Right ventricle myocardium inferior (tissue), 1 donor: ENCODE measurements at regions not wholly inside any gene's neighbourhood (a gene's known extent, or its start where the extent isn't known, plus 50 kb on each side); places are given as distances from the start of the nearest gene placed in this dataset.

Experiments used
- ATAC-seq: fragments of 200-7000 bp; cut with Tn5 transposase; one replicate; pipeline ENCODE4 v1.9.1; 2020; ENCODE audit warnings: mild to moderate bottlenecking, moderate library complexity
- DNase-seq: peaks from one replicate; pipeline ENCODE4 v3.0.0; 2021; ENCODE audit errors: missing footprints
- intact Hi-C: fragments of 100-400 bp; cut with DNase I; formaldehyde crosslinking; loops from one replicate; pipeline ENCODE4 v1.11.0; 2022
- donor health status: DM: no; HTN: yes; CAD: no; lungs with severe emphysema.

- intact Hi-C loops = no loop called here
- ATAC-seq (no peak), DNase-seq (no peak)
These were observed 118.9 kb downstream of the RAB11FIP2 start for GRCh38 chr10:117927871-117928270.

GRCh38 chr10:117928281-117928680 lies 118.5 kb downstream of the RAB11FIP2 start:
- ATAC-seq = no peak
- no peak for DNase-seq
- intact Hi-C loops = no loop called here

- ATAC-seq = no peak
- intact Hi-C loops = no loop called here
- DNase-seq = no peak
These were observed 118.0 kb downstream of the RAB11FIP2 start for GRCh38 chr10:117928741-117929140.

DNA sequence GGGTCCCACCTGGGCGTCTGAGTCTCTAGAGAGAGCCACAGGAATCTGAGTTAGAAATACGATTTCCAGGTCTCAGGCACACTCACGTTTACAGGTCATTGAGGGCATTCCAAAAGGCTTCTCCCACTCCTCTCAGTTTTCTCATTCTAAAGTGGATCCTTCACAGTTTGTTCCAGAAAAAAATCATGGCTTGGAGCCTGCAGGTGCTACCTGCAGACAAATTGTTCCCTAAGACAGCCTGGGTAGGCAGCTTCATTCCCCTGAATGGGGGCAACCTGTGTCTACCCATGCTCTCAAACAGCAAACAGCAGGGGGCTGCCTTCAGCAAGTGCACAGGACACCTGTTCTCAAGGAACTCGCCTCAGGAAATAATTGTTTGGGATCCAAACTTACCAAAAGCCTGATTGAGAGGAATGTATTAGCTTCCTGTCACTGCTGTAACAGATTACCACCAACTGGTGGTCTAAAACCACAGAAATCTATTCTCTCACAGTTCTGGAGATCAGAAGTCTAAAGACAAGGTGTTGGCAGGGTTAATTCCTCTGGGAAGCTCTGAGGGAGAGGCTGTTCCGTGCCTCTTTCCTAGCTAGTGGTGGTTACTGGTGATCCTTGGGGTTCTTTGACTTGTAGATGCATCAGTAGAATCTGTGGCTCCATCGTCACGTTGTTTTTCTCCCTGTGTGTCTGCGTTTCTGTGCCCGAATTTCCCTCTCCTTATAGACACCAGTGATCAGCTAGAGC lies 117.2 kb downstream of the RAB11FIP2 start:
- ATAC-seq (no peak), DNase-seq (no peak)
- intact Hi-C loops = no loop called here

- intact Hi-C loops = no loop called here
- ATAC-seq (no peak), DNase-seq (no peak)
These were observed 115.7 kb downstream of the RAB11FIP2 start for GRCh38 chr10:117931078-117931477.

GRCh38 chr10:117933036-117933435 lies 113.7 kb downstream of the RAB11FIP2 start:
- no peak for DNase-seq
- ATAC-seq = no peak
- intact Hi-C loops = no loop called here

DNA sequence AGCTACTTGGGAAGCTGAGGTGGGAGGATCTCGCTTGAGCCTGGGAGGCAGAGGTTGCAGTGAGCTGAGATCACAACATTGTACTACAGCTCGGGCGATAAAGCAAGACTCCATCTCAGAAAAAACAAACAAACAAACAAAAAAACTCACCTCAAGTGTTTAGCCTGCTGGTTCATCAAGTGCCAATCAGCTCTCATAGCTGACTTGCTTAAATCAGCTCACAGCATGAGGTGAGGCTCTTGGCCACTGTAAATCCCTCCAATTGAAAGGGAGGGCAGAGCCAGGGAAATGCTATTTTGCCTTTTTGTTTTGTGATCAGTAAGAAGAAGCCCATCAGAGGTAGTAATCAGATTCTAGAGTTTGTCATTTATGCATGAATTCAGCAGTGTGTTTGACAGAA lies 112.3 kb downstream of the RAB11FIP2 start:
- no peak for ATAC-seq
- DNase-seq = no peak
- intact Hi-C loops = no loop called here

DNA sequence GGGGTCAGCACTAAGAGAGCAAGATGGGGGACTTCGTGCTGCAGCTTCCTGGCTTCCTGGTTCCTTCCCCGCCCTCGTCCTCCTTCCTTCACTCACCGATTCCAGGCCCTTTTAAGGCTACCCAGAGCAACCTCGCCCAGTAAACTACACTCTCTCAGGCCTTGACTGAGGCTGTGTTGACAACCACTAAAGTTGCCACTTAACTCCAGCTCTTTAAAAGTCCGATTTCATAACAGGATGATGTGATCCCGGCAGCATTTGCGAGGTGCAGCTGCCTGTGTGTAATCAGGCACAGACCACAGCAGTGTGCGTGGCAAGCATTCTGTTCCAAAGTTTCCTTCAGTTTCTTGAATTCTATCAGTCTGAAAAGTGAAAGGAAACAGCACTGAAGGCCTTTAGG lies 110.6 kb downstream of the RAB11FIP2 start:
- intact Hi-C loops = no loop called here
- peak; percentile 93 for ATAC-seq
- no peak for DNase-seq

DNA sequence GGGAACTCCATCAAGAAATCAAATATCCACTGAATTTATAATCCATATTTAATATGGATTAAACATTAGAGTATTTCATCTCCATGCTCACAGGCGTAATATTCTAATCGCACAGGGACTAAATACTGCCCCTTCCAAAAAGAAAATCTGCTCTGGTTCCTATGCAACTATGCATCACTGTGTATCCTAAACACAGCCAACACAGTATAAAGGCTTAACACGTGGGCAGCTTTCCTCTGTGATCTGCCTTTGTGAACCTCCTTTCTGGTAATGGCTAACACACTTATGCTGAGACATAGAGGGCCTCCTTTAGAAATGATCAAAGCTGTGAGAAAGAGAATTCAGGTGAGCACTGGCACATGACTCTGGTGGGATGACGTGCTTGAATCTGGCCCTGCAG lies 110.2 kb downstream of the RAB11FIP2 start:
- ATAC-seq (no peak), DNase-seq (no peak)
- intact Hi-C loops = no loop called here

DNA sequence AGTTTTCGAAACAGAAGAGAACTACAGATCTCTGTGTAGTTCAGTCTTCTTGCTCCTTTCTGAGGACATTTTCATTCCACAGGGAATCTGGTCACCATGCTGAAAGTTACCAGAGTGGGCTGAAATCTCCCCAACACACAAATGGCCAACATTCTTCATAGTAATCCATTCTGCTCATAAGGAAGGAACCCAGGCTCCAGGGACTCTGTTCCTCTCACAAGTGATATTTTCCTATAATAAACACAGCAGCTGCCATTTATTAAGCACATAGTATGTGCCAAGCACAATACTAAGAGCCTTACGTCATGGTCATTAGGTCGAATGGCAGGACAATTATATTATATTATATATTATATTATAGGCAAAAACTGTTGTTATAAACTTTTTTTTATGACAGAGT lies 109.8 kb downstream of the RAB11FIP2 start:
- ATAC-seq (no peak), DNase-seq (no peak)
- intact Hi-C loops = no loop called here

DNA sequence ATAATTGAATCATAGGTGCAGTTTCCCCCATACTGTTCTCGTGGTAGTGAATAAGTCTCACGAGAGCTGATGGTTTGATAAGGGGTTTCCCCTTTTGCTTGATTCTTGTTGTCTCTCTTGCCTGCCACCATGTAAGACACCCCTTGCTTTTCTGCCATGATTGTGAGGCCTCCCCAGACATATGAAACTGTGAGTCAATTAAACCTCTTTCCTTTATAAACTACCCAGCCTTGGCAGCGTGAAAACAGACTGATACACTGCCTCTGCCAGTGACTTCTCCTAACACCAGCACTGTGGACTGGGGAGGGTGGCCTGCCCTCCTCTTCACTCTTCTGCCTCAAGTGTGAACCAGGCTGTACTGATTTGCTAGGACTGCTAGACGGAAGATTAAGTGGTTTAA lies 108.6 kb downstream of the RAB11FIP2 start:
- DNase-seq = no peak
- ATAC-seq = no peak
- intact Hi-C loops = no loop called here

GRCh38 chr10:117942226-117942625 lies 104.5 kb downstream of the RAB11FIP2 start:
- DNase-seq (no peak), ATAC-seq (no peak)
- intact Hi-C loops = no loop called here

DNA sequence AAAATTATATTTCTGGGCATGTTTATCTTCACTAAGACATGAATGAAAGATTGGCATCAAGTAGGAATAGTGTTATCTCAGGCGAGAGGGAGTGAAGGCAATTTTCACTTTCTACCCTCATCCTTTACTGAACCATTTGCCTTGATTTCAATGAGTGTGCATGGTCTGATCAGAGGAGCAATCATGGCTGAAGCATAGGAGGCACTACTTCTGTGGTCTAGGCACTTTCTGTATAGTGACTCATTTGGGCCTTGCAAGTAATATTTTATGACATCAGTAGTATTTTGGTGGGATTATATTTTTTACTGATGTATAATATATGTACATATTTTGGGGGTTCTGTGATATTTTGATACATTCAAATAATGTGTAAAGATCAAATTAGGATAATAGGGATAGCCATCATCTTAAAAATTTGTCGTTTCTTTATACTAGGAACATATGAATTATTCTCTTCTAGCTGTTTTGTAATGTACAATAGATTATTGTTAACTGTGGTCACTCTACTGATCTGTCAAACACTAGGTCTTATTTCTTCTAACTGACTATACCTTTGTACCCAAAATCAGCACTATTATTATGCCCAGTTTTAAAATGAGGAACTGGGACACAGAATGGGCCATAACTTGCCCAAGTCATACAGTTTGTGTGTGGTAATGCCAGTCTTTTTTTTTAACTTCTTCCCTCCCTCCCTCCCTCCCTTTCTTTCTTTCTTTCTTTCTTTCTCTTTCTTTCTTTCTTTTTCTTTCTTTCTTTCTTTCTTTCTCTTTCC lies 101.9 kb downstream of the RAB11FIP2 start:
- intact Hi-C loops = no loop called here
- DNase-seq (no peak), ATAC-seq (no peak)

- no peak for ATAC-seq
- no peak for DNase-seq
- intact Hi-C loops = no loop called here
These were observed 101.1 kb downstream of the RAB11FIP2 start for GRCh38 chr10:117945651-117946050.

- ATAC-seq (no peak), DNase-seq (no peak)
- intact Hi-C loops = no loop called here
These were observed 100.1 kb downstream of the RAB11FIP2 start for GRCh38 chr10:117946525-117947070.

DNA sequence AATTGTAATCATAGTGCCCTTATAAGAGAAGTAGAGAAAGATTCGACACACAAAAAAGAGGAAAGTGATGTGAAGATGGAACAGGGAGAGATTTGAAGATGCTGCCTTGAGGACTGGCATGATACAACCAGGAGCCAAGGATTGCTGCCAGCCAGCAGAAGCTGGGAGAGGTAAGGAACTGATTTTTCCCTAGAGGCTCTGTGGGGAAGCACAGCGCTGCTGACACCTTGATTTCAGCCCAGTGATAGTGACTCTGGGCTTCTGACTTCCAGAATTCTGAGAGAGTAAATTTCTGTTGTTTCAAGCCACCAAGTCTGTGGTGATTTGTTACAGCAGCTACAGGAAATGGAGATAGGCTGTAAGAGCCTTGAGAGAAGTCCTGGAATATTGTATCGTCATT lies 98.2 kb downstream of the RAB11FIP2 start:
- DNase-seq (no peak), ATAC-seq (no peak)
- intact Hi-C loops = no loop called here

GRCh38 chr10:117950408-117950807 lies 96.3 kb downstream of the RAB11FIP2 start:
- DNase-seq = no peak
- no peak for ATAC-seq
- intact Hi-C loops = no loop called here
